HCT116 (cell line): ENCODE measurements at regions not wholly inside any gene's neighbourhood (a gene's known extent, or its start where the extent isn't known, plus 50 kb on each side); places are given as distances from the start of the nearest gene placed in this dataset.

Experiments used
- CTCF ChIP-seq, 3 experiments: fragments of 200-600 bp in 1 of 3; sonication (generic) in 1 of 3; IDR thresholded peaks in 2 of 3; conservative IDR thresholded peaks in 1 of 3; 2 replicates each; pipeline ENCODE4 v1.5.1; 2012 to 2017; ENCODE audit warnings: low read depth in 2 of 3, low read length in 2 of 3, antibody characterized with exemption in 1 of 3, borderline replicate concordance in 1 of 3, control low read depth in 1 of 3, mild to moderate bottlenecking in 1 of 3, mixed read lengths in 1 of 3, mixed run types in 1 of 3, moderate library complexity in 1 of 3; ENCODE audit not compliant: insufficient read depth in 1 of 3
- EZH2 ChIP-seq: fragments of 200-600 bp; sonication (generic); IDR thresholded peaks from 2 replicates; pipeline ENCODE4 v1.6.1; 2017; ENCODE audit warnings: antibody characterized with exemption, mixed run types
- POLR2A ChIP-seq: IDR thresholded peaks from 2 replicates; pipeline ENCODE4 v1.7.0; 2011; ENCODE audit warnings: borderline replicate concordance; ENCODE audit not compliant: insufficient read depth, insufficient read length; ENCODE audit errors: extremely low read depth
- ZNF274 ChIP-seq: fragments of 200-500 bp; sonication (Bioruptor generic); IDR thresholded peaks from 2 replicates; pipeline ENCODE4 v1.6.1; 2014; ENCODE audit warnings: mild to moderate bottlenecking, low read depth, low read length, inconsistent platforms

GRCh38 chr6:141307309-141307998 is 825.3 kb upstream of the GJE1 start:
- TF ChIP-seq CTCF (IDR thresholded peaks at IDR 0.05 in 2 of 3, conservative IDR thresholded peaks at IDR 0.05 in 1 of 3; ENCODE audit: borderline replicate concordance in 1 of 3, insufficient read depth in 1 of 3, low read depth in 2 of 3, low read length in 2 of 3), result no peak
- no peak for TF ChIP-seq POLR2A
- TF ChIP-seq EZH2, result no peak
- no peak for TF ChIP-seq ZNF274
